ENCODE measurements at regions not wholly inside any gene's neighbourhood (a gene's known extent, or its start where the extent isn't known, plus 50 kb on each side); places are given as distances from the start of the nearest gene placed in this dataset.
A peak's percentile ranks its signal among the peaks of the same experiment; 100 is the strongest.

- H3K27me3 ChIP-seq (ENCODE audit: control insufficient read depth, insufficient read depth, low read length): no peaks in the 10 kb centered on the region
- FAIRE-seq (no peak), DNase-seq (no peak)
- TF ChIP-seq CTCF (IDR thresholded peaks at IDR 0.05; ENCODE audit: borderline replicate concordance, extremely low read depth, insufficient read depth): no peak
- no peak overlapping the region for H3K4me3 ChIP-seq (ENCODE audit: low read length in 3 of 3)
- no peak overlapping the region for H3K9ac ChIP-seq (ENCODE audit: low read length in 3 of 3)
- no peak overlapping the region for H3K27ac ChIP-seq (ENCODE audit: low read depth in 2 of 2, low read length in 2 of 2)
- intact Hi-C loops (cut with DNase I): no loop called here
- H3K4me1 ChIP-seq (ENCODE audit: control insufficient read depth in 2 of 3, insufficient read depth in 2 of 3, low read depth in 1 of 3, low read length in 3 of 3): peaks cover 0 to 5% (median 3%) of the 10 kb centered on the region in 3 donors
- H3K9me3 ChIP-seq (ENCODE audit: control insufficient read depth in 2 of 3, insufficient read depth in 1 of 3, low read length in 3 of 3): no peaks in the 10 kb centered on the region
- no peaks in the 10 kb centered on the region for H3K36me3 ChIP-seq (ENCODE audit: control insufficient read depth in 2 of 3, insufficient read depth in 3 of 3, low read length in 3 of 3)
These were observed 83.9 kb upstream of the SDK1 start for GRCh38 chr7:3217166-3217565.

GRCh38 chr7:3218411-3219225 lies 82.4 kb upstream of the SDK1 start:
- intact Hi-C loops (cut with DNase I): no loop called here
- H3K4me1 ChIP-seq (ENCODE audit: control insufficient read depth in 2 of 3, insufficient read depth in 2 of 3, low read depth in 1 of 3, low read length in 3 of 3): peaks cover 0 to 5% (median 3%) of the 10 kb centered on the region in 3 donors
- TF ChIP-seq CTCF (IDR thresholded peaks at IDR 0.05; ENCODE audit: borderline replicate concordance, extremely low read depth, insufficient read depth): no peak
- H3K9ac ChIP-seq (ENCODE audit: low read length in 3 of 3): no peak overlapping the region
- peak overlapping the region in 2 of 3 donors; percentile 8 to 34 for H3K4me3 ChIP-seq (ENCODE audit: low read length in 3 of 3)
- DNase-seq: peak in 2 of 5 donors; percentile 54 to 63
- H3K27ac ChIP-seq (ENCODE audit: low read depth in 2 of 2, low read length in 2 of 2): no peak overlapping the region
- no peaks in the 10 kb centered on the region for H3K9me3 ChIP-seq (ENCODE audit: control insufficient read depth in 2 of 3, insufficient read depth in 1 of 3, low read length in 3 of 3)
- H3K36me3 ChIP-seq (ENCODE audit: control insufficient read depth in 2 of 3, insufficient read depth in 3 of 3, low read length in 3 of 3): no peaks in the 10 kb centered on the region
- no peaks in the 10 kb centered on the region for H3K27me3 ChIP-seq (ENCODE audit: control insufficient read depth, insufficient read depth, low read length)
- FAIRE-seq: no peak

GRCh38 chr7:3229904-3230470 lies 71.1 kb upstream of the SDK1 start:
- H3K4me3 ChIP-seq (ENCODE audit: low read length in 3 of 3): no peak overlapping the region

More at GRCh38 chr7:3229904-3230470, 71.1 kb upstream of the SDK1 start:
- Histone ChIP-seq H3K9ac (ENCODE audit: low read length in 3 of 3) (no peak overlapping the region), H3K27me3 (ENCODE audit: control insufficient read depth, insufficient read depth, low read length) (no peaks in the 10 kb centered on the region), H3K9me3 (ENCODE audit: control insufficient read depth in 2 of 3, insufficient read depth in 1 of 3, low read length in 3 of 3) (no peaks in the 10 kb centered on the region), H3K4me1 (ENCODE audit: control insufficient read depth in 2 of 3, insufficient read depth in 2 of 3, low read depth in 1 of 3, low read length in 3 of 3) (no peaks in the 10 kb centered on the region), H3K27ac (ENCODE audit: low read depth in 2 of 2, low read length in 2 of 2) (no peak overlapping the region), H3K36me3 (ENCODE audit: control insufficient read depth in 2 of 3, insufficient read depth in 3 of 3, low read length in 3 of 3) (no peaks in the 10 kb centered on the region)
- intact Hi-C loops (cut with DNase I): no loop called here
- no peak for FAIRE-seq
- DNase-seq: peak in 1 of 5 donors; percentile 30
- no peak for TF ChIP-seq CTCF (IDR thresholded peaks at IDR 0.05; ENCODE audit: borderline replicate concordance, extremely low read depth, insufficient read depth)

Measured in kidney (tissue), 13 donors.